Stimulated activated effector memory CD8-positive, alpha-beta T cell treated with anti-CD3 and anti-CD28 coated beads, Interleukin-12 subunit alpha, Interleukin-12 subunit beta, amount 100 ng/mL, for 72 hours (primary cell): ENCODE measurements at regions not wholly inside any gene's neighbourhood (a gene's known extent, or its start where the extent isn't known, plus 50 kb on each side); places are given as distances from the start of the nearest gene placed in this dataset.
"Not testable (repeated sequence)": the region's sequence is repeated elsewhere in the genome, so short reads cannot be mapped to it uniquely, and the experiment has no call there.

Experiments used
- ATAC-seq: fragments of 150-1000 bp; cut with Tn5 transposase; 2 replicates; pipeline ENCODE4 v1.10.0; 2021
- DNase-seq, 2 donors: peaks; one replicate each; pipeline ENCODE4 v3.0.0; 2021 to 2022; ENCODE audit warnings: low spot score in 2 of 2
- H3K27ac Mint-ChIP-seq: one replicate; pipeline ENCODE4 v1.8.0; 2022; ENCODE audit warnings: mild to moderate bottlenecking, mixed read lengths
- H3K36me3 Mint-ChIP-seq: one replicate; pipeline ENCODE4 v1.8.0; 2022; ENCODE audit warnings: mild to moderate bottlenecking, mixed read lengths
- H3K4me1 Mint-ChIP-seq: one replicate; pipeline ENCODE4 v1.8.0; 2022; ENCODE audit warnings: mixed read lengths
- H3K4me3 Mint-ChIP-seq: one replicate; pipeline ENCODE4 v1.8.0; 2022; ENCODE audit warnings: mild to moderate bottlenecking, mixed read lengths
- H3K9me3 Mint-ChIP-seq: one replicate; pipeline ENCODE4 v1.8.0; 2022; ENCODE audit warnings: mixed read lengths

DNA sequence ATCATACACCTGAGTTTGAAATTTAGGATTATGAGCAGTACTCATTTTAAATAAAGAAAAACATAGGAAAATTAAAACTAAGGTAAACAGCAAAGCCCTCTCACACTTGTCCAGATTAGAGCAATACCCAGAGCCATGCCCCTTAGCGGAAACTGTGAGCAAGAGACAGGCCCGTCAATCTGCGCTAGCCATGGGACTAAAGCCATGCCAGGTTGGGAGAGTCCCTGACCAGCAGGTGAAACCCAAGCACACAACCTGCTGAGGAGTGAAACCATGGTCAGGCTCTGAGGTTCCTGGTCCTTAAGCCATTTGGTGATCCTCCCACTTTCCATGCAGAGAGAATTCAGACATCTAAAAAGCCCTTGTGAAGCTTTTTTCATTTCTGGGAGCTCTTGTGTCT lies 494.3 kb downstream of the STK39 start:
- ATAC-seq: no peak
- Mint-ChIP-seq H3K4me3 (no peak overlapping the region), H3K27ac (no peak overlapping the region), H3K9me3 (no peaks in the 10 kb centered on the region), H3K36me3 (no peaks in the 10 kb centered on the region), H3K4me1 (no peaks in the 10 kb centered on the region)
- DNase-seq: no peak

DNA sequence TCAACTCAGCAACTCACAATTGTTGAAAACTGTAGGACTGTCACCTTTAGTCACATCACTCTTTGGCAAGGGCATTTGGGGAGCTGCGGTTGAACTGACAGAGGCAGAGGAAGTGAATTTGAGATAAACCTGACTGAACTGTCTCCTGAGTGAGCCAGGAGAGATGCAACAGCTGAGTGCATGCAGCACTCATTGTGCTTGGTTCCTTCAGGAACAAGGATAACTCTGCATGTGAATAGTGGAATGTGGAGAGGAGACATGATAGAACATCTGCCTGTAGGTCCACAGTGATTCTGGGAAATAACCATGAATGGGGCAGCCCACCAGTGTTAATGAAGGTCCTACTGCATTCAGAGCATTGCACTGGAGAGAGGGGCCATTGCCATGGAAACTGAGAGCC lies 494.7 kb downstream of the STK39 start:
- Mint-ChIP-seq H3K9me3 (no peaks in the 10 kb centered on the region), H3K36me3 (no peaks in the 10 kb centered on the region), H3K4me3 (no peak overlapping the region), H3K27ac (no peak overlapping the region), H3K4me1 (no peaks in the 10 kb centered on the region)
- no peak for DNase-seq
- no peak for ATAC-seq

DNA sequence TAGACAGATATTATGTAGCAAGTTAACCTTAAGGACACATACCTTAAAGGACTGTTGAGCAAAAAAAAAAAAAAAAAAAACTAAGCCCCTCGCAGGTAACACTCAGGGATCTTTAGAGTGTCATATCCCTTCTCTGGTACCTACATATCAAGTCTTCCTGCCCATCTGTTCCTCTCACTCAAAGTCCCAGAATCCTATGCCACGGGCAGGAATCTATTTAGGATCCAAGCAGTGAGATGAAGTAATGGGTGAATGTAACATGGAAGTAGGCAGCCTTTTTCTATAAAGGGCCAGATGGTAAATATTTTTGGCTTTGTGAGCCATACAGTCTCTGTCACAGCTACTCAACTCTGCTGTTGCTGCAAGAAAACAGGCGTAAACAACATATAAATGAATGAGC lies 496.7 kb downstream of the STK39 start:
- Mint-ChIP-seq H3K4me3 (no peak overlapping the region), H3K4me1 (no peaks in the 10 kb centered on the region), H3K9me3 (no peaks in the 10 kb centered on the region), H3K36me3 (no peaks in the 10 kb centered on the region), H3K27ac (no peak overlapping the region)
- ATAC-seq (no peak), DNase-seq (no peak)

GRCh38 chr2:167749660-167750059 lies 497.7 kb downstream of the STK39 start:
- H3K36me3 Mint-ChIP-seq: no peaks in the 10 kb centered on the region
- H3K9me3 Mint-ChIP-seq: no peaks in the 10 kb centered on the region
- no peak overlapping the region for H3K4me3 Mint-ChIP-seq
- DNase-seq (no peak), ATAC-seq (no peak)
- H3K4me1 Mint-ChIP-seq: no peaks in the 10 kb centered on the region
- no peak overlapping the region for H3K27ac Mint-ChIP-seq

DNA sequence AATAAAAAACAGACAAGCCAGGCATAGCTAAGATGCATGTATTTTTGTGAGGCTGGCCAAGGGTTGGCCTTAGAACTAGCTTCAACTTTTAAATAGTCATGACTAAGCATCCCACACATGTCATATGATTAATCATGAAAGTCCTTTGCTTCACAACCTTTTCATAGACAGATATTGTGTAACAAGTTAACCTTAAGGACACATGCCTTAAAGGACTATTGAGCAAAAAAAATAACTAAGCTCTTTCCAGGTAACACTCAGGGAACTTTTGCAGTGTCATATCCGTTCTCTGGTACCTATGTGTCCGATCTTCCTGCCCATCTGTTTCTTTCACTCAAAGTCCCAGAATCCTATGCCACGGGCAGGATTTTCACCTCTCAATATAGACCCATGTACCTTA lies 498.4 kb downstream of the STK39 start:
- Mint-ChIP-seq H3K27ac (no peak overlapping the region), H3K4me1 (no peaks in the 10 kb centered on the region), H3K4me3 (no peak overlapping the region), H3K36me3 (no peaks in the 10 kb centered on the region), H3K9me3 (no peaks in the 10 kb centered on the region)
- DNase-seq: no peak
- ATAC-seq: no peak

- H3K36me3 Mint-ChIP-seq: no peaks in the 10 kb centered on the region
- H3K4me1 Mint-ChIP-seq: no peaks in the 10 kb centered on the region
- ATAC-seq (no peak), DNase-seq (no peak)
- H3K27ac Mint-ChIP-seq: no peak overlapping the region
- H3K9me3 Mint-ChIP-seq: no peaks in the 10 kb centered on the region
- H3K4me3 Mint-ChIP-seq: no peak overlapping the region
Measured at GRCh38 chr2:167748536-167748935, 498.9 kb downstream of the STK39 start.

- DNase-seq: no peak
- H3K27ac Mint-ChIP-seq: no peak overlapping the region
- H3K9me3 Mint-ChIP-seq: no peaks in the 10 kb centered on the region
- no peaks in the 10 kb centered on the region for H3K4me1 Mint-ChIP-seq
- H3K36me3 Mint-ChIP-seq: no peaks in the 10 kb centered on the region
- no peak for ATAC-seq
- H3K4me3 Mint-ChIP-seq: no peak overlapping the region
Measured at GRCh38 chr2:167745667-167746066, 501.7 kb downstream of the STK39 start.

DNA sequence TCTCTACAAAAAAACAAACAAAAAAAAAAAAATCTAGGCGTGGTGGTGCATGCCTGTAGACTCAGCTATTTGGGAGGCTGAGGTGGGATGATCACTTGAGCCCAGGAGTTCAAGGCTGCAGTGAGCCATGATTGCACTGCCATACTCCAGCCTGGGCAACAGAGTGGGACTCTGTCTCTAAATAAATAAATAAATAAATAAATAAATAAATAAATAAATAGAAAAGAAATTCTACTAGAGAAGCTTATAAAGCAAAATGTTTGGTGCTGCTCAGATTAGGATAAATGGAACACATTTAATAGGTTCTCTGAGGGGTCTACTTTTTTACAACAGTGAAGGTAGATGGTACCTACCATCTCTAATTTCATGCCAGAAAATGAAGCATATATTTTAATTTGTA lies 507.5 kb downstream of the STK39 start:
- H3K9me3 Mint-ChIP-seq, H3K27ac Mint-ChIP-seq, H3K4me3 Mint-ChIP-seq, DNase-seq, H3K36me3 Mint-ChIP-seq, H3K4me1 Mint-ChIP-seq, ATAC-seq: not testable (repeated sequence)

- Mint-ChIP-seq H3K27ac (no peak overlapping the region), H3K9me3 (no peaks in the 10 kb centered on the region), H3K4me3 (no peak overlapping the region), H3K36me3 (no peaks in the 10 kb centered on the region), H3K4me1 (no peaks in the 10 kb centered on the region)
- no peak for ATAC-seq
- DNase-seq: no peak
Measured at GRCh38 chr2:167733747-167734146, 513.6 kb downstream of the STK39 start.

- DNase-seq (no peak), ATAC-seq (no peak)
- Mint-ChIP-seq H3K9me3 (no peaks in the 10 kb centered on the region), H3K4me1 (no peaks in the 10 kb centered on the region), H3K36me3 (no peaks in the 10 kb centered on the region), H3K27ac (no peak overlapping the region), H3K4me3 (no peak overlapping the region)
Measured at GRCh38 chr2:167732326-167732725, 515.1 kb downstream of the STK39 start.

- H3K27ac Mint-ChIP-seq: no peak overlapping the region
- ATAC-seq (no peak), DNase-seq (no peak)
- H3K36me3 Mint-ChIP-seq: no peaks in the 10 kb centered on the region
- no peaks in the 10 kb centered on the region for H3K9me3 Mint-ChIP-seq
- H3K4me3 Mint-ChIP-seq: no peak overlapping the region
- no peaks in the 10 kb centered on the region for H3K4me1 Mint-ChIP-seq
Measured at GRCh38 chr2:167729911-167730310, 517.5 kb downstream of the STK39 start.

GRCh38 chr2:167726788-167727187 lies 520.6 kb downstream of the STK39 start:
- Mint-ChIP-seq H3K27ac (no peak overlapping the region), H3K9me3 (no peaks in the 10 kb centered on the region), H3K36me3 (no peaks in the 10 kb centered on the region), H3K4me1 (no peaks in the 10 kb centered on the region), H3K4me3 (no peak overlapping the region)
- no peak for ATAC-seq
- DNase-seq: no peak

GRCh38 chr2:167721593-167721992 lies 525.8 kb downstream of the STK39 start:
- H3K9me3 Mint-ChIP-seq: no peaks in the 10 kb centered on the region
- no peaks in the 10 kb centered on the region for H3K36me3 Mint-ChIP-seq
- no peak for ATAC-seq
- DNase-seq: no peak
- H3K27ac Mint-ChIP-seq: no peak overlapping the region
- no peaks in the 10 kb centered on the region for H3K4me1 Mint-ChIP-seq
- H3K4me3 Mint-ChIP-seq: no peak overlapping the region

DNA sequence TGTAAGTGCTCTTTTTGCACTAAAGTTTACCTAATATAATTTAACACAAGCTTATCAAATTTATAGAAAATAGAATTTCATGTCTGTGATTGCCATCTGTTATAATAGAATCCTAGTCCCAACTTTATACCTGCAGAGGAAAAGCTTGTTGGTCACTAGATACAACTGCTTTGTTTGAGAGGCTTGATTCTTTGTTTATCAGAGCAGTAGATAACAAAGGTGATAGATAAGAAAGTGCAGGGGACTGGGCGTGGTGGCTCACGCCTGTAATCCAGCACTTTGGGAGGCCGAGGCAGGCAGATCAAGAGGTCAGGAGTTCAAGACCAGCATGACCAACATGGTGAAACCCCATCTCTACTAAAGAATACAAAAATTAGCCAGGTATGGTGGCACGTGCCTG lies 528.0 kb downstream of the STK39 start:
- H3K9me3 Mint-ChIP-seq: no peaks in the 10 kb centered on the region
- H3K27ac Mint-ChIP-seq: no peak overlapping the region

GRCh38 chr2:167718560-167718959 lies 528.8 kb downstream of the STK39 start:
- Mint-ChIP-seq H3K4me3 (no peak overlapping the region), H3K36me3 (no peaks in the 10 kb centered on the region), H3K4me1 (no peaks in the 10 kb centered on the region), H3K27ac (no peak overlapping the region), H3K9me3 (no peaks in the 10 kb centered on the region)
- ATAC-seq (no peak), DNase-seq (no peak)

More for the DNA sequence above, 528.0 kb downstream of the STK39 start:
- no peak for ATAC-seq
- no peak overlapping the region for H3K4me3 Mint-ChIP-seq
- no peaks in the 10 kb centered on the region for H3K4me1 Mint-ChIP-seq
- H3K36me3 Mint-ChIP-seq: no peaks in the 10 kb centered on the region
- no peak for DNase-seq

- Mint-ChIP-seq H3K27ac (no peak overlapping the region), H3K4me3 (no peak overlapping the region), H3K9me3 (peaks cover 2% of the 10 kb centered on the region), H3K36me3 (no peaks in the 10 kb centered on the region), H3K4me1 (no peaks in the 10 kb centered on the region)
- ATAC-seq: no peak
- no peak for DNase-seq
Measured at GRCh38 chr2:167715932-167716331, 531.5 kb downstream of the STK39 start.

DNA sequence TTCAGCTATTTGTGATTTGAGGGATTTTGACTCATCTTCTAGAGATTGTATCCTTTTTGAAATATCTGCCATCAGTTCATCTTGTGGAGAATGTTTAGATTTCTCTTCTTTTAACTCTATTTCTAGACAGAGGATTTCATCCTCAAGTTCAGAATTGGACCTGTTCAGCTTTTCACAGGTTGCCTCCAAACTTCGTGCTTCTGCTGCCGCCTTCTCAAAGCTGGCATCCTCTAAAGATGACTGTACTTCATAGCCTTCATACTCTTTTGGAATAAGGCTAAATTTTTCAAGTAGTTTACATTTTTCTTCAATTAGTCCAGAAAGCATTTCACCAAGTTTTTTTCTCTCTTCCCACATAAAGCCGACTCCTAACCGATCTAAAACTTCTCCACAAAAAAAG lies 531.9 kb downstream of the STK39 start:
- not testable (repeated sequence) for H3K4me1 Mint-ChIP-seq, H3K9me3 Mint-ChIP-seq, H3K27ac Mint-ChIP-seq, H3K36me3 Mint-ChIP-seq, DNase-seq, H3K4me3 Mint-ChIP-seq, ATAC-seq
